Lung (tissue), 11 donors: ENCODE measurements at regions not wholly inside any gene's neighbourhood (a gene's known extent, or its start where the extent isn't known, plus 50 kb on each side); places are given as distances from the start of the nearest gene placed in this dataset.

ENCODE experiments used
- ATAC-seq: fragments of 200-7000 bp; cut with Tn5 transposase; one replicate; pipeline ENCODE4 v1.9.1; 2020; ENCODE audit warnings: moderate number of reproducible peaks; ENCODE audit not compliant: insufficient read depth, low FRiP score
- DNase-seq, 3 donors: peaks; one replicate each; pipeline ENCODE4 v3.0.0-alpha.2; 2013 to 2017
- H3K27ac ChIP-seq, 2 donors: one replicate each; pipeline ENCODE4 v1.5.1; 2013; ENCODE audit warnings: mild to moderate bottlenecking in 2 of 2, moderate library complexity in 2 of 2, control low read depth in 1 of 2, inconsistent platforms in 1 of 2, low read depth in 1 of 2, low read length in 1 of 2
- H3K27me3 ChIP-seq, 3 donors: one replicate each; pipeline ENCODE4 v1.5.1; 2013; ENCODE audit warnings: low read length in 2 of 3; ENCODE audit not compliant: control insufficient read depth in 3 of 3, insufficient read depth in 3 of 3
- H3K36me3 ChIP-seq, 4 donors: one replicate each; pipeline ENCODE4 v1.5.1; 2013; ENCODE audit warnings: low read length in 4 of 4, mild to moderate bottlenecking in 1 of 4, moderate library complexity in 1 of 4; ENCODE audit not compliant: control insufficient read depth in 4 of 4, insufficient read depth in 4 of 4
- H3K4me1 ChIP-seq, 5 donors: one replicate each; pipeline ENCODE4 v1.5.1; 2013; ENCODE audit warnings: low read length in 5 of 5, mild to moderate bottlenecking in 2 of 5, moderate library complexity in 1 of 5; ENCODE audit not compliant: control insufficient read depth in 5 of 5, insufficient read depth in 5 of 5
- H3K4me3 ChIP-seq: one replicate; pipeline ENCODE4 v1.5.1; 2013; ENCODE audit warnings: mild to moderate bottlenecking, control low read depth, moderate library complexity
- H3K9ac ChIP-seq, 2 donors: one replicate each; pipeline ENCODE4 v1.5.1; 2013; ENCODE audit warnings: low read length in 2 of 2, control low read depth in 1 of 2; ENCODE audit not compliant: insufficient read depth in 1 of 2
- H3K9me3 ChIP-seq, 4 donors: one replicate each; pipeline ENCODE4 v1.5.1; 2013; ENCODE audit warnings: low read length in 3 of 4, mild to moderate bottlenecking in 1 of 4, moderate library complexity in 1 of 4; ENCODE audit not compliant: control insufficient read depth in 4 of 4, insufficient read depth in 3 of 4
- WGBS, 2 donors: extraction: QIAGEN DNeasy Blood & Tissue Kit; methylation state at CpG; one replicate each; pipeline ENCODE4 v1.1.7; 2013; 5-methylcytosine and 5-hydroxymethylcytosine counted together
- TF ChIP-seq, protein P1 (sequence below): IDR thresholded peaks from 2 replicates; pipeline ENCODE4 v1.5.1; 2012; ENCODE audit warnings: mild to moderate bottlenecking; ENCODE audit errors: control extremely low read depth, extremely low read depth
- donor health status: control.
- donor health status: control.
- donor health status: Bipolar disorder and iron deficiency.
- donor health status: healthy.
- donor health status: DM: yes; HTN: yes; CAD: no.

DNA sequence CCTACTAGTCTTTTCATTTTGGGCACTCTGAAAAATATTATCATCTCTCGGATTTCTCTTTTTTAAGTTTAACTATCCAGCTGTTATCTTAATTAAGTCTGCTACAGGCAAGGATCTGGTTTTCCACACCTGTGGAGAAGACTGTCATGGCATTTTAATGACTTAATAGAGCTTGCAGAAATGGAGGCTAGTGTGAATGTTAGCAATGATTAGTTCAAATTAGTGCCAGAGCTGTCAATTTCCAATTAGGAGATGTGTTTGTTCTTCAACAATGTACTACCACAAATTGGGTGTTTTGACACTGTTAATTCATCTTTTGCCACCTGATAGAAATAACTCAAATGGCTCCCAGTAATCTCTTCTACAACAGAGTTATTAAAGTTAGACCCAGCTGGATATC lies 2023.0 kb upstream of the CDH9 start:
- H3K9ac ChIP-seq, result no peak overlapping the region
- no peaks in the 10 kb centered on the region for H3K36me3 ChIP-seq
- 80 to 88% methylated on average over 1 of the region's 1 CpG for WGBS, 2 donors
- no peak for ATAC-seq
- TF ChIP-seq, protein P1, sequence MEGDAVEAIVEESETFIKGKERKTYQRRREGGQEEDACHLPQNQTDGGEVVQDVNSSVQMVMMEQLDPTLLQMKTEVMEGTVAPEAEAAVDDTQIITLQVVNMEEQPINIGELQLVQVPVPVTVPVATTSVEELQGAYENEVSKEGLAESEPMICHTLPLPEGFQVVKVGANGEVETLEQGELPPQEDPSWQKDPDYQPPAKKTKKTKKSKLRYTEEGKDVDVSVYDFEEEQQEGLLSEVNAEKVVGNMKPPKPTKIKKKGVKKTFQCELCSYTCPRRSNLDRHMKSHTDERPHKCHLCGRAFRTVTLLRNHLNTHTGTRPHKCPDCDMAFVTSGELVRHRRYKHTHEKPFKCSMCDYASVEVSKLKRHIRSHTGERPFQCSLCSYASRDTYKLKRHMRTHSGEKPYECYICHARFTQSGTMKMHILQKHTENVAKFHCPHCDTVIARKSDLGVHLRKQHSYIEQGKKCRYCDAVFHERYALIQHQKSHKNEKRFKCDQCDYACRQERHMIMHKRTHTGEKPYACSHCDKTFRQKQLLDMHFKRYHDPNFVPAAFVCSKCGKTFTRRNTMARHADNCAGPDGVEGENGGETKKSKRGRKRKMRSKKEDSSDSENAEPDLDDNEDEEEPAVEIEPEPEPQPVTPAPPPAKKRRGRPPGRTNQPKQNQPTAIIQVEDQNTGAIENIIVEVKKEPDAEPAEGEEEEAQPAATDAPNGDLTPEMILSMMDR, result no peak
- DNase-seq, result no peak
- H3K9me3 ChIP-seq, result no peaks in the 10 kb centered on the region
- H3K27ac ChIP-seq, result no peak overlapping the region
- H3K4me3 ChIP-seq, result no peak overlapping the region
- H3K4me1 ChIP-seq, result no peaks in the 10 kb centered on the region
- no peaks in the 10 kb centered on the region for H3K27me3 ChIP-seq

GRCh38 chr5:29054694-29055093 lies 2016.3 kb upstream of the CDH9 start:
- H3K27ac ChIP-seq, result no peak overlapping the region
- H3K36me3 ChIP-seq, result no peaks in the 10 kb centered on the region
- no peaks in the 10 kb centered on the region for H3K27me3 ChIP-seq
- DNase-seq, result no peak
- TF ChIP-seq, protein P1, result no peak
- no peaks in the 10 kb centered on the region for H3K4me1 ChIP-seq
- no peak overlapping the region for H3K4me3 ChIP-seq
- WGBS, 2 donors, result 43 to 65% methylated on average over 1 of the region's 1 CpG
- H3K9me3 ChIP-seq, result no peaks in the 10 kb centered on the region
- no peak overlapping the region for H3K9ac ChIP-seq
- no peak for ATAC-seq

DNA sequence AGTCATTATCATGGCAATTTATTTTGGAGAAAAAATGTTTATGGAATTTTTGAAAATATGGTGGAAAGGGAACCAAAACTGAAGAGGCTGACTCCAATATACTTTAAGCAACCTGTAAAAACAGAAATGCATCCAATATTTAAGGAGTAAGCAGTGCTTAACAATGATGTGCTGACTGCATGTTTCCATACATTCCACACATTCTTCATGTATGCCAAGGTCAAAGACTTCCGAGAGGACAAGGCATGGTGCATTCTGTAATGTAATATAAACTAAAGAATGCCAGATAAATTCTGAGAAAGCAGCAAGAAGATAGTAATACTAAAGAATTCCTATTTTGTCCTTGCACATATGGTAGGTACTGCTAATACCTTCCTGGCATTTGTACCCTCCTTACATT lies 2015.9 kb upstream of the CDH9 start:
- no peaks in the 10 kb centered on the region for H3K9me3 ChIP-seq
- no peak overlapping the region for H3K4me3 ChIP-seq
- ATAC-seq (no peak), DNase-seq (no peak)
- no peaks in the 10 kb centered on the region for H3K4me1 ChIP-seq
- TF ChIP-seq, protein P1, result no peak
- H3K36me3 ChIP-seq, result no peaks in the 10 kb centered on the region
- H3K9ac ChIP-seq, result no peak overlapping the region
- H3K27me3 ChIP-seq, result no peaks in the 10 kb centered on the region
- 0 to 31% methylated on average over 1 of the region's 1 CpG for WGBS, 2 donors
- no peak overlapping the region for H3K27ac ChIP-seq

DNA sequence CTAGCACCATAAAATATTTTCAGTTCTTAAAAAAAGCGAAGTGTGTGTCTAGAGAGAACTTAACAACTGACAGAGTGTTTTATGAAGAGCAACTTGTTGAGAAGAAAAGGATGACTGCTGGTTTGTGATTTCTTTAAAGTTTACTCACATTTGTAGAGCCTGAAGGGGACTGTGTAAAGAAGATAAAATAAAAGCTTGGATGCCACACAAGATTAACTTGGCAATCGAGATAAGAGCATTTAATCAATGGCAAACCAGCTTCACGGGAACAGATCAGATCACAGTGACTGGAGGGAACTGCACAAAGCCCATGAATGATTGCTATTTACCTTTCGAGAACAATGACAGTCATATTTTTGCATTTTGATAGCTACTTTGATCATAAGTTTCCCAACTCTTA lies 2013.1 kb upstream of the CDH9 start:
- H3K27me3 ChIP-seq, result no peaks in the 10 kb centered on the region
- H3K36me3 ChIP-seq, result no peaks in the 10 kb centered on the region
- H3K9ac ChIP-seq, result no peak overlapping the region
- WGBS, 2 donors, result 63 to 75% methylated on average over 4 of the region's 4 CpGs
- ATAC-seq (no peak), DNase-seq (no peak)
- no peaks in the 10 kb centered on the region for H3K9me3 ChIP-seq
- no peak overlapping the region for H3K27ac ChIP-seq
- TF ChIP-seq, protein P1, result no peak
- no peaks in the 10 kb centered on the region for H3K4me1 ChIP-seq
- H3K4me3 ChIP-seq, result no peak overlapping the region
